Sigmoid colon (tissue), 6 donors: ENCODE measurements at regions not wholly inside any gene's neighbourhood (a gene's known extent, or its start where the extent isn't known, plus 50 kb on each side); places are given as distances from the start of the nearest gene placed in this dataset.

Source experiments
- DNase-seq: peaks from one replicate; pipeline ENCODE4 v3.0.0-alpha.2; 2019
- H3K27ac ChIP-seq, 4 donors: fragments of 200-600 bp; sonication (generic); one replicate each; pipeline ENCODE4 v1.5.1; 2016 to 2019; ENCODE audit warnings: mild to moderate bottlenecking in 1 of 4
- H3K27me3 ChIP-seq, 3 donors: fragments of 200-600 bp; sonication (generic); one replicate each; pipeline ENCODE4 v1.5.1; 2019; ENCODE audit warnings: mild to moderate bottlenecking in 1 of 3
- H3K36me3 ChIP-seq, 4 donors: fragments of 200-600 bp; sonication (generic); one replicate each; pipeline ENCODE4 v1.5.1; 2016 to 2019
- H3K4me1 ChIP-seq, 4 donors: fragments of 200-600 bp; sonication (generic); one replicate each; pipeline ENCODE4 v1.5.1; 2017 to 2019
- H3K4me3 ChIP-seq, 4 donors: fragments of 200-600 bp; sonication (generic); one replicate each; pipeline ENCODE4 v1.5.1; 2017 to 2019; ENCODE audit warnings: mild to moderate bottlenecking in 2 of 4, moderate library complexity in 1 of 4
- H3K9me3 ChIP-seq, 4 donors: fragments of 200-600 bp in 3 of 4; sonication (generic) in 3 of 4; one replicate each; pipeline versions ENCODE4 v1.5.1 to v1.6.1; 2013 to 2019
- EP300 ChIP-seq, 4 donors: sonication (generic); formaldehyde crosslinking; IDR thresholded peaks; one replicate each; pipeline ENCODE4 v1.6.1; 2017; ENCODE audit warnings: antibody characterized with exemption in 4 of 4
- POLR2A ChIP-seq, 2 donors: fragments of 450-650 bp; IDR thresholded peaks; one replicate each; pipeline ENCODE4 v1.6.1; 2016; ENCODE audit warnings: antibody characterized with exemption in 2 of 2, mild to moderate bottlenecking in 2 of 2, moderate library complexity in 2 of 2
- POLR2AphosphoS5 ChIP-seq, 4 donors: sonication (generic); formaldehyde crosslinking; IDR thresholded peaks; one replicate each; pipeline ENCODE4 v1.6.1; 2017; ENCODE audit warnings: antibody characterized with exemption in 4 of 4
- WGBS, 2 donors: extraction: QIAGEN DNeasy Blood & Tissue Kit; methylation state at CpG; one replicate each; pipeline ENCODE4 v1.1.7; 2013; 5-methylcytosine and 5-hydroxymethylcytosine counted together
- intact Hi-C: fragments of 100-400 bp; cut with DNase I; formaldehyde crosslinking; loops from one replicate; pipeline ENCODE4 v1.15.1; 2023
- TF ChIP-seq, protein P1 (sequence below), 4 experiments: fragments of 450-650 bp in 3 of 4; fragments of 200-600 bp in 1 of 4; IDR thresholded peaks; one replicate each; pipeline ENCODE4 v1.5.1; 2016 to 2019; ENCODE audit warnings: antibody characterized with exemption in 4 of 4, mild to moderate bottlenecking in 3 of 4, moderate library complexity in 2 of 4
- donor health status: healthy with polysubstance abuse.
- donor health status: healthy.

DNA sequence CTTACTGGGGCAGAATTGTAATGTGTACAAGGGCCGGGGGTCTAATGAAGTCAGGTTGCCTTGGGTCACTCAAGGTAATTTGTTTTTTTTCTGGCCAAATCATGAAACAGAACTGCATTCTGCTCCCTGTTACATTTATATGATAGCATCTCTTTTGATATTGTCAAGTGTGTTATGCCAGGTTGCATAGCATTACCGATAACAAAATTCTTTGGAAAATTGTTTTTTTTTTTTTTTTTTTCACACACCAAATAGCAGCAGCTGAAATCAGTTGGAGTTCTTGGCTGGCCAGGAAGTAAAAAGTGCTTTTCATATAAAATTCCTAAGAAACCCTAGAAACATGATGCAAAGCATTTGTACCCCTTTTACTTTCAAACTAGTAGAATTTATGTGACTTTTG, 282.6 kb upstream of the FN1 start:
- Histone ChIP-seq H3K9me3 (no peaks in the 10 kb centered on the region), H3K36me3 (no peaks in the 10 kb centered on the region), H3K27me3 (no peaks in the 10 kb centered on the region), H3K4me1 (peaks cover 0 to 51% (median 38%) of the 10 kb centered on the region in 4 donors), H3K4me3 (no peak overlapping the region), H3K27ac (peak overlapping the region; percentile 17 to 85 (median 62))
- no peak for DNase-seq
- WGBS, 2 donors: 75 to 87% methylated on average over 2 of the region's 2 CpGs
- TF ChIP-seq POLR2A (IDR thresholded peaks at IDR 0.05) (no peak), POLR2AphosphoS5 (IDR thresholded peaks at IDR 0.05) (no peak), EP300 (IDR thresholded peaks at IDR 0.05) (no peak)
- TF ChIP-seq, protein P1, sequence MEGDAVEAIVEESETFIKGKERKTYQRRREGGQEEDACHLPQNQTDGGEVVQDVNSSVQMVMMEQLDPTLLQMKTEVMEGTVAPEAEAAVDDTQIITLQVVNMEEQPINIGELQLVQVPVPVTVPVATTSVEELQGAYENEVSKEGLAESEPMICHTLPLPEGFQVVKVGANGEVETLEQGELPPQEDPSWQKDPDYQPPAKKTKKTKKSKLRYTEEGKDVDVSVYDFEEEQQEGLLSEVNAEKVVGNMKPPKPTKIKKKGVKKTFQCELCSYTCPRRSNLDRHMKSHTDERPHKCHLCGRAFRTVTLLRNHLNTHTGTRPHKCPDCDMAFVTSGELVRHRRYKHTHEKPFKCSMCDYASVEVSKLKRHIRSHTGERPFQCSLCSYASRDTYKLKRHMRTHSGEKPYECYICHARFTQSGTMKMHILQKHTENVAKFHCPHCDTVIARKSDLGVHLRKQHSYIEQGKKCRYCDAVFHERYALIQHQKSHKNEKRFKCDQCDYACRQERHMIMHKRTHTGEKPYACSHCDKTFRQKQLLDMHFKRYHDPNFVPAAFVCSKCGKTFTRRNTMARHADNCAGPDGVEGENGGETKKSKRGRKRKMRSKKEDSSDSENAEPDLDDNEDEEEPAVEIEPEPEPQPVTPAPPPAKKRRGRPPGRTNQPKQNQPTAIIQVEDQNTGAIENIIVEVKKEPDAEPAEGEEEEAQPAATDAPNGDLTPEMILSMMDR (IDR thresholded peaks at IDR 0.05): no peak
- intact Hi-C loops: loop anchor here (2.0 kb wide), 1 partner anchor 18 kb away; no protein-coding TSS in a partner anchor

GRCh38 chr2:215717501-215718381, 281.9 kb upstream of the FN1 start:
- H3K36me3 ChIP-seq: no peaks in the 10 kb centered on the region
- no peaks in the 10 kb centered on the region for H3K9me3 ChIP-seq
- no peak overlapping the region for H3K4me3 ChIP-seq
- 76 to 88% methylated on average over 11 of the region's 11 CpGs for WGBS, 2 donors
- no peak for TF ChIP-seq POLR2A (IDR thresholded peaks at IDR 0.05)
- TF ChIP-seq POLR2AphosphoS5 (IDR thresholded peaks at IDR 0.05): no peak
- no peak for TF ChIP-seq EP300 (IDR thresholded peaks at IDR 0.05)
- TF ChIP-seq, protein P1 (IDR thresholded peaks at IDR 0.05): no peak
- DNase-seq: no peak
- peak overlapping the region; percentile 17 to 85 (median 62) for H3K27ac ChIP-seq
- intact Hi-C loops: loop anchor here (2.0 kb wide), 1 partner anchor 17 kb away; no protein-coding TSS in a partner anchor
- H3K27me3 ChIP-seq: no peaks in the 10 kb centered on the region
- H3K4me1 ChIP-seq: peaks cover 0 to 52% (median 38%) of the 10 kb centered on the region in 4 donors

DNA sequence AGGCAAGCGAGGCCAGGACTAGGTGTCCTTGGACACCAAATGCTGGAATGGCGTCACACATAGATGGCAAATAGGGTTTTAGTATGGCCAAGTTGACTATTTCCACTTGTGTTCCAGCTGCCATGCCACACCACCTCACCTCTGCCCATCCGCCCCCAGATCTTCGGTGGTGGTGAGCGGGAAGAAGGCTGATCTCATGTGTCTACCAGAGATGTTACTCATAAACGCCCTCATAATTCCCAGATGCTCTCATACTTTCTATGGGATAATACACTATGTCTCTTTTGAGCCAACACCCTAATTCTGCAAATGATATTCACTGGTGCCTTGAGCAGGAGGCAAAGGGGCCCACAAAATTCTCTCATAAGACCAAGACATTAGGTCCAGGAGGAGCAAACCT, 281.1 kb upstream of the FN1 start:
- intact Hi-C loops: no loop called here
- no peak for TF ChIP-seq POLR2AphosphoS5 (IDR thresholded peaks at IDR 0.05)
- no peak for TF ChIP-seq EP300 (IDR thresholded peaks at IDR 0.05)
- TF ChIP-seq POLR2A (IDR thresholded peaks at IDR 0.05): no peak
- TF ChIP-seq, protein P1 (IDR thresholded peaks at IDR 0.05): no peak
- Histone ChIP-seq H3K9me3 (no peaks in the 10 kb centered on the region), H3K27ac (peak overlapping the region in 2 of 4 donors; percentile 73 to 85), H3K36me3 (no peaks in the 10 kb centered on the region), H3K4me3 (no peak overlapping the region), H3K27me3 (no peaks in the 10 kb centered on the region), H3K4me1 (peaks cover 0 to 60% (median 43%) of the 10 kb centered on the region in 4 donors)
- 96 to 97% methylated on average over 6 of the region's 6 CpGs for WGBS, 2 donors
- no peak for DNase-seq

DNA sequence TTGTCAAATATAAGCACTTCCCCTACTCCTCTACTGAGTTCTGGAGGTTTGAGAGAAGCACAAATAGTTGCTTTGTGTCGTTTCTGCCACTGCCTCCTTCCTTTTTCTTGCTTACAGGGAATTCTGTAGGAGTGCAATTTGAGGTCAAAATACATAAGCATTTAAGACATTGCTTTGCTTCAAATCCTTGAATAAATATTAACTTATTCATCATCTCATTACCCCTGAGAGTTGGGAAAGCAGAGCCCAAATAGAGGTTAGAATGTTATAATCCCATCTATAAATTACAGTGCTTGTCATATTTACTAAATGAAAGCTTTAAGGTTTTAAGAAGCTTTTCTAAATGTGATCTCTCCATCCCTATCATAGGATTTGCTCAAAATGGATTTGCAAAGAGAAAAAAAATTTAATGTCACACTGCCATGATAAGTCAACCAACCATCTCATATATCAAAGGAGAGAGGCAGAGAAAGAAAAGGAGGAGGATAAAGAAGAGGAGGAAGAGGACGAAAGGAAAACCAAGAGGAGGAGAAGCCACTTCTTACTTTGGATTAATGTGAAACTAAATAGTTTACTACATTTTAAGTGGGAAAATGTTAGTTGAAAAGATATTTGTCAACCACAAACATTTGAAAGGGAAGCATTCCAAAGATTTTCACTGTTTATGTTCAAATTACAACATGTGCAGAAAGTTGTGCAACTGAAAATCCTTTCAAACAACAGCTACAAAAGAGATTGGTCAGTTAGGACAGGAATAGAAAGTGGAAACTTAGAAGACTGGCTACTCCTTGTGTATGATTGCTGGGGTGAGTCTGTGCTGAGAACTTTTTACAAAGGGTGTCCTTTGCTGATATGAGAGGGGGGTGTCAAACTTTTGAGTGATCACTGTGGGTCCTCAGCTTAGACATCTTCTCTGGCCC, 277.3 kb upstream of the FN1 start:
- 43 to 52% methylated on average over 2 of the region's 2 CpGs for WGBS, 2 donors
- H3K36me3 ChIP-seq: no peaks in the 10 kb centered on the region
- no peaks in the 10 kb centered on the region for H3K27me3 ChIP-seq

More for the DNA sequence above, 277.3 kb upstream of the FN1 start:
- TF ChIP-seq POLR2A (IDR thresholded peaks at IDR 0.05): no peak
- peak; percentile 28 to 68 (median 48) for TF ChIP-seq POLR2AphosphoS5 (IDR thresholded peaks at IDR 0.05)
- TF ChIP-seq, protein P1 (IDR thresholded peaks at IDR 0.05): no peak
- TF ChIP-seq EP300 (IDR thresholded peaks at IDR 0.05): no peak
- Histone ChIP-seq H3K9me3 (no peaks in the 10 kb centered on the region), H3K27ac (peak overlapping the region; percentile 66 to 81 (median 76)), H3K4me1 (peaks cover 0 to 54% (median 42%) of the 10 kb centered on the region in 4 donors), H3K4me3 (no peak overlapping the region)
- DNase-seq: no peak
- intact Hi-C loops: loop anchor here (5.0 kb wide), 4 partner anchors 51 to 276 kb away; partner anchors contain the start of gene FN1
